Type B pancreatic cell (in vitro differentiated cells): ENCODE measurements at regions not wholly inside any gene's neighbourhood (a gene's known extent, or its start where the extent isn't known, plus 50 kb on each side); places are given as distances from the start of the nearest gene placed in this dataset.

Experiments
- DNase-seq: peaks from one replicate; pipeline ENCODE4 v3.0.0; 2021; ENCODE audit warnings: mixed read lengths; ENCODE audit not compliant: unreplicated experiment; ENCODE audit errors: extremely low spot score
- H3K27ac Mint-ChIP-seq: 2 replicates; pipeline ENCODE4 v1.8.0; 2021; ENCODE audit warnings: mild to moderate bottlenecking, mixed read lengths
- H3K27me3 Mint-ChIP-seq: 2 replicates; pipeline ENCODE4 v1.8.0; 2021; ENCODE audit warnings: mixed read lengths
- H3K36me3 Mint-ChIP-seq: 2 replicates; pipeline ENCODE4 v1.8.0; 2021; ENCODE audit warnings: mixed read lengths
- H3K4me1 Mint-ChIP-seq: one replicate; pipeline ENCODE4 v1.8.0; 2021; ENCODE audit warnings: mixed read lengths; ENCODE audit not compliant: unreplicated experiment
- H3K4me3 Mint-ChIP-seq: 2 replicates; pipeline ENCODE4 v1.8.0; 2021; ENCODE audit warnings: mild to moderate bottlenecking, mixed read lengths
- H3K9me3 Mint-ChIP-seq: 2 replicates; pipeline ENCODE4 v1.8.0; 2021; ENCODE audit warnings: mixed read lengths
- CTCF ChIP-seq: fragments of 200-600 bp; sonication (generic); conservative IDR thresholded peaks from 2 replicates; pipeline ENCODE4 v1.5.0; 2021; ENCODE audit warnings: antibody characterized with exemption, mild to moderate bottlenecking

- H3K27me3 Mint-ChIP-seq = peaks cover 57% of the 10 kb centered on the region
- H3K4me3 Mint-ChIP-seq = no peak overlapping the region
Measured at GRCh38 chr15:88316586-88316985, 60.0 kb upstream of the NTRK3 start.

GRCh38 chr15:88315221-88315878, 58.8 kb upstream of the NTRK3 start:
- no peaks in the 10 kb centered on the region for H3K4me1 Mint-ChIP-seq
- H3K27me3 Mint-ChIP-seq = peaks cover 51% of the 10 kb centered on the region
- no peak for TF ChIP-seq CTCF

More at GRCh38 chr15:88316586-88316985, 60.0 kb upstream of the NTRK3 start:
- H3K4me1 Mint-ChIP-seq = no peaks in the 10 kb centered on the region
- H3K27ac Mint-ChIP-seq = no peak overlapping the region
- H3K9me3 Mint-ChIP-seq = peaks cover 10% of the 10 kb centered on the region
- no peak for DNase-seq
- H3K36me3 Mint-ChIP-seq = no peaks in the 10 kb centered on the region
- TF ChIP-seq CTCF = no peak

GRCh38 chr15:88312941-88313579, 56.5 kb upstream of the NTRK3 start:
- TF ChIP-seq CTCF = no peak
- Mint-ChIP-seq H3K27ac (no peak overlapping the region), H3K27me3 (peaks cover 47% of the 10 kb centered on the region), H3K4me3 (no peak overlapping the region), H3K36me3 (no peaks in the 10 kb centered on the region), H3K9me3 (peaks cover 5% of the 10 kb centered on the region), H3K4me1 (no peaks in the 10 kb centered on the region)
- no peak for DNase-seq

More at GRCh38 chr15:88315221-88315878, 58.8 kb upstream of the NTRK3 start:
- H3K9me3 Mint-ChIP-seq = peaks cover 5% of the 10 kb centered on the region
- DNase-seq = no peak
- H3K27ac Mint-ChIP-seq = no peak overlapping the region
- no peak overlapping the region for H3K4me3 Mint-ChIP-seq
- no peaks in the 10 kb centered on the region for H3K36me3 Mint-ChIP-seq

- Mint-ChIP-seq H3K4me1 (no peaks in the 10 kb centered on the region), H3K36me3 (no peaks in the 10 kb centered on the region), H3K9me3 (peaks cover 4% of the 10 kb centered on the region), H3K4me3 (no peak overlapping the region), H3K27me3 (peaks cover 38% of the 10 kb centered on the region), H3K27ac (no peak overlapping the region)
- no peak for DNase-seq
- TF ChIP-seq CTCF = no peak
Measured at GRCh38 chr15:88309363-88309762, 52.8 kb upstream of the NTRK3 start.

- TF ChIP-seq CTCF = no peak
Measured at GRCh38 chr15:88307344-88307743, 50.8 kb upstream of the NTRK3 start.

More at GRCh38 chr15:88307344-88307743, 50.8 kb upstream of the NTRK3 start:
- Mint-ChIP-seq H3K27ac (no peak overlapping the region), H3K9me3 (no peaks in the 10 kb centered on the region), H3K36me3 (no peaks in the 10 kb centered on the region), H3K4me3 (no peak overlapping the region), H3K4me1 (no peaks in the 10 kb centered on the region), H3K27me3 (peaks cover 21% of the 10 kb centered on the region)
- no peak for DNase-seq
